HG03521 (cell line): ENCODE measurements at regions not wholly inside any gene's neighbourhood (a gene's known extent, or its start where the extent isn't known, plus 50 kb on each side); places are given as distances from the start of the nearest gene placed in this dataset.

Source experiments
- ATAC-seq: cut with Tn5 transposase; IDR thresholded peaks from one replicate; pipeline ENCODE4 v1.9.1; 2021; ENCODE audit warnings: mild to moderate bottlenecking, moderate library complexity; ENCODE audit not compliant: unreplicated experiment

DNA sequence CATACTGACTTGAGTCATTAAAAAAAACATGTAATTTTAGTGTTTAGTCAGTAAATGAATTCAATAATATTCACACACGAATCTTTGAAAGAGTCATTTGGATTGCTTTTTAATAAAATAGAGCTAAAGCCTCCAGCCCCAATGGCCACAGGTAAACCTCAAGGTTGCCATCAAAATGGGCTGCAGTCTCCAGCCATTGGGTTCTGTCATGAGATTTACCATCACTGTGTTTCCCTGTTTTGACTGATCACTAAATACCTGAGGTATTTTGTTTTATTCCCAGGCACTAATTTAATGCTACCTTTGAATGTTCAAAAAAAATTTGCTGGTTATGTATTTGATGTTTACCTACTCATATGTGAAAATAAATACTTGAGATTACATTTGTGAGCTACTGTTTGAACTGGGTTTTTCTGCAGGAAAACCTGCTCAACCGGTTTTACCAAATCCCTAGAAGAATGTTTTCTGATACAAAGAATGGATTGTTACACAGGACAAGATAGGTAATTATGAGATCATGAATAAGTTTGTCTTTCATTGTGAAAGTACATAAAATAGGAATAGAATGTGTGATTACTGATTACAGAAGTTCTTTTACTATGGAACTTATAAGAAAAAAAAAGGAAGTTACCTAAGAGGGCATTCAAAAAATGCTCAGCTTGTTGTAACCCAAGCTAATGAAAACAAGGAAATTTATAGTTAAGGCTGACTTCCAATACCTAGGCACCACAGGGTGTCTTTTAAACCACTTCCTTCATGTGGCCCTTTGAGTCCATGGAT lies 391.3 kb downstream of the EFNB2 start:
- ATAC-seq, result no peak

DNA sequence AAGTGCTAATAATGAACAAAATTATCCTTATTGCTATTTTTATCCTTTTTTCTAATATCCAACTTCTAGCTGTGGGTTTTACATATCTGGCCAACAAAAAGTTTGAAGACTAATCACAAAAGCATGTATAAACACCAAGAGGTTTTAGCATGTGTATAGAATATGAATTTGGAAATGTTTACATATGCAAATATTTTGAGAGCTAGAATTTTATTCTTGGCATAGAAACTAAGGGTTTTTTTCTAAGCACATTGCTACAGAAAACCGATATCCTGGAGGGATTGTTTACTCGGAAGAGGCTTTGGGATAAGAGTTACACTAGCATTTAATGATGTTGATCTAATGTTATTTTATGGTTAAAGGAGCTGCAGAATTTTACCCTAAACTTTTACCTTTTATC lies 392.1 kb downstream of the EFNB2 start:
- no peak for ATAC-seq

DNA sequence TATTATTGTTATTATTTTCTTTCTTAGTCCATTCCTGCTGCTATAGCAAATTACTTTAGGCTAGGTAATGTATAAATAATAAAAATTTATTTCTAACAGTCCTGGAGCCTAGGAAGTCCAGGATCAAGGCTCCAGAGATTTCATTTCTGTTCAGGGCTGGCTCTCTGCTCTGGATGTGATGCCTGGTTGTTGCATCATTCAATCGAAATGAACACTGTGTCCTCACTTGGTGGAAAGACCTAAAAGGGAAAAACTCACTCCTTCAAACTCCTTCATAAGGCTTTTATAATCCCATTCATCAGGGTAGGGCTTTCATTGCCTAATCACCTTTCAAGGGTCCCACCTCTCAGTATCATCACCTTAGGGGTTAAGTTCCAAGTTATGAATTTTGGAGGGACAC lies 395.0 kb downstream of the EFNB2 start:
- no peak for ATAC-seq

DNA sequence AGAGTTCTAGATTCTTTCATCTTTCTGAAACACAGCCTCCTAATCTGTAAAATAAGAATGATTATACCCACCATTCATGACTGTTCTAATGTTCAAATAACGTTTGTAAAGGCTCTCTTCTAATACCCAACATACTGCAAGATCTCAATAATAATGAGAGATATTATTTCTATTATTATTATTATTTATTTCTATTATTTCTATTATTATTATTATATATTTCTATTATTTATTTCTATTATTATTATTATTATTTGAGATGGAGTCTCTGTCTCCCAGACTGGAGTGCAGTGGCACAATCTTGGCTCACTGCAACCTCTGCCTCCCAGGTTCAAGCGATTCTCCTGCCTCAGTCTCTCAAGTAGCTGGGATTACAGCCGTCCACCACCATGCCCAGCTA lies 395.5 kb downstream of the EFNB2 start:
- no peak for ATAC-seq

DNA sequence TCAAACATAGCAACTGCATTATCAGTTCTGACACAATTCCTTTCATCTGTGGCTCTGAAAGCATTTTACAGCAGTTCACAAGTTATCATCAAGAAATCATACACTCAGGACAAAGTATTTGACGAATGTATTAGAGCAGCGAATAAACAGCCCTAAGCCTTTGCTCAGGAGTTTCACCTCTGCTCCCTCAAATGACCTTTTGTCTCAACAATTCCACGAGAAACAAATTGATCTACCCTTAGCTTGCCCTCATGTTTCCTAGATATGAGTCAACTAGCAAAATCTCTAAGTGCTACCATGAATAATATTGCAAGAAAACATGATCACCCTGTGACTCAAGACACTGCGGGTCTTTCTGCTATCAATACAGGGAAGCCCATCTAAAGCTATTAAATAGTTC lies 396.1 kb downstream of the EFNB2 start:
- ATAC-seq, result no peak

DNA sequence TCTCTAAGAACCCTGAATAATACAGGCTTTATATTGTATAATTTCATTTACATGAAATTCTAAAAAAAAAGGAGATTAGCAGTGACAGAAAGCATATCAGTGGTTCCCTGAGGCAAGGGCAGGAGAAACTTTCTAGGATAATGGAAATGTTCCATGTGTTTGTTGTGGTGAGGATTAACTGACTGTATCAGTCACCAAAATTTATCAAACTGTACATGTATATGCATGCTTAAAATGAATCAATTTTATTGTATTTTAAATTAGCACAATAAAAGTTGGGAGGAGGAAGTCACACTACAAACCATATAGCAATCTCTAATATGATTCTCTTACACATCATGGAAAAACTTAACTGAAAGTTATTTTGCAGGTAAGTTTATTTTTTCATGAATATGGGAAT lies 396.8 kb downstream of the EFNB2 start:
- ATAC-seq, result no peak

DNA sequence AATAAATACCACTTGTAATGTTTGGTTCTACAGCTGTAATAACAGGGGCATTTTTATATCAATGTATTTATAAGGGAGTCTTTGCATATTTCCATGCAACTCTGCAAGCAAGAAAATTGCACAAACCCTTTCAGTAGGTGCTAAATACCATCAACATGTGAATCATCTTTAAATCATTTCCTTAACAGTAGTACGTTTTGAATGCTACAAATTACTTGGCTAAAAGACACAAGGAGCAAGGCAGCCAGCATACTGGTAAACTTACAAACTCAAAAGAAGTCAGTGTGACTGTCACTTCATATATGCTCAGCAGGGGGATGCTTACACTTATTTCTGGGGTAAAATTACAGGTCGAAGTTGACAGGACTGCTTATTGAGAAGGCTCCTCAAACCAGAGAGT lies 402.4 kb downstream of the EFNB2 start:
- ATAC-seq, result no peak

DNA sequence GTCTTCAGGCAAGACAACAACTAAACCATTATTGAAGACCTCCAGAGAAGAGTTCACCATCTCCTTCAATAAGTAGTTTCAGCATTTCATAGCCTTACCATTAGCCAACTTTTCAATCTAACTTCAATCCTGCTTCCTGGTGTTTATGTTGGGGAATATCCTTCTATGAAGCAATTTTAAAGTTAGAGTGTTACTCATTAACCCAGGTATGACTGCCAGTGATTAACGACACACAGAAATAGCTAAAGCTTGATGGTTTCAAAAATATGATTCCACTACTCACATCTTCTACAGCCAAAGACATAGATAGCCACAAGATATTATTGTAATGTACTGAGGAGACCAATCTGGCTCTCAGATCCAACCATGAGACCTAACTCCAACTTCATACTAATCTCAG lies 403.2 kb downstream of the EFNB2 start:
- ATAC-seq, result no peak

DNA sequence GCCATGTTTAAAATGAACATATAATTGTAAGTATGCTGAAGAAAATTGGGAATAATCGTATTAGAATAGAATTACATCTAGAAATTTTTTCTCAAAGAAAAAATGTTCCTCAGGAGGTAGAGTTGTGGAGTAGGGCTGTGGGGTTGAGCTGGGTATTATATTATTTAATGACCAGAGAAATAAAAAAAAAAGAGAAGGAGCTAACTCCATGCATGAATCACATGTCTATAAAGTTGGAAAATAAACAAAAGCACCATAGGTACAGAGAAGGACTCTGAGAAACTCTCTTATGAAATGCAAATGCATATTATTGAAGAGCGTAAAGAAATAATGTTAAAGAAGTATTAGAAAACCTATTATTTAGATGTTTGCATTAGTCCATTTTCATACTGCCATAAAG lies 405.5 kb downstream of the EFNB2 start:
- no peak for ATAC-seq

DNA sequence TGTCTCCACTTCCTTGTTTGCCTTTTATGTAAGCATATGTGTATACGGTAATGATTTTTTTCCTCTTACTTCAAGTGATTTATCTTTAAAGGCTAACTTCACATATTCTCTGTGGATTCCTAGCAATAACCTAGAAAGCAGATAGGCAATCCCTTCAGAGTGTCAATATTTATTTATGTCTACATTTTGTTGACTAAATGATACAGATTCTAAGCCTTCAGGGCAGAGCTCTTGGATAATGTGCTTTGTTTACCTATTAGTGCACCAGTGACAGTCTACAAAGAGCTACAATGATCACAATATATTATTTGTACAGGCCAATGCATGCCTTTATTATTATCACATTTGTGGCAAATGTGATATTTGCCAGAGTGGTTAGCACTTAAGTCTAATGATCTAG lies 406.2 kb downstream of the EFNB2 start:
- no peak for ATAC-seq

DNA sequence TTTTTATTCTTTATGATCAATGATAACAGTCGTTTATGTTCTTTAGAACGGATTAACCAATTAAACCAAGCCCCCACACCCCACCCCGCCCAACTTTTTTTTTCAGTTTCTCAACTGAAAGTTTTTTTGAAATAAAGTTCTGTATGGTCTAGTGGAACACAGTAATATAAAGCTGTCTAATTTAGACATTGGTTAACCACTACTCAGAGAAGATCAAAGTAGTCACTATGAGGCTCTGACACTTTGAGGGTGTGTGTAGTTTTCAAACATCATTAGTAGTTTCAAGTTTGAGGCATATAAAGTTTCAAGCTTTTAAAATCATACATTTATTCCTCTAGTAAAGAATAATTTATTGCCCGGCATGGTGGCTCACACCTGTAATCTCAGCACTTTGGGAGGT lies 413.2 kb downstream of the EFNB2 start:
- no peak for ATAC-seq

DNA sequence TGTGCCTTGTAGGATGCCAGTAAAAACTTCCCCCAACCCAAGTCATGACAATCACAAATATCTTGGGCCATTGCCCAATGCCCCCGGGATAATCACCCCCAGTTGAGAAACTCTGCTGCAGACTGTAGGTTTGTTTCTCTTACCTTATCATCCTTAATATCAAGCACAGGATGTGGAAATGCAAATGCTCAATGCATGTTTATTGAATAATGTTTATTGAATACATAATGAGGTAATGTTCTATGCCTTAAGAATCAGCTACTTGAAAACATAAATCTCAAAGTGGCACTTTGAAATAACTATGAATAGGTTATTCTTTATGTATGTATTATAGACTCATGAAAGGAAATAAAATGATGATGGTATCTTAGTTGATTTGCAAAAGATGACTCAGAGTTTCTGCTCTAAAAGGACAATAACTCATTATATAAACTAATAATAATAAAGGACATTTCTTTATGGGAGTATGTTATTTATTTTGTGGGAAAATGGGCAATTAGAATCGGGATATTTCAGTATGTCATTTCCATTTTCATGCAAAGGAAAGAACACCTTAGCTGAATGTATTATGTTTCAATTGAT lies 414.2 kb downstream of the EFNB2 start:
- ATAC-seq, result no peak

DNA sequence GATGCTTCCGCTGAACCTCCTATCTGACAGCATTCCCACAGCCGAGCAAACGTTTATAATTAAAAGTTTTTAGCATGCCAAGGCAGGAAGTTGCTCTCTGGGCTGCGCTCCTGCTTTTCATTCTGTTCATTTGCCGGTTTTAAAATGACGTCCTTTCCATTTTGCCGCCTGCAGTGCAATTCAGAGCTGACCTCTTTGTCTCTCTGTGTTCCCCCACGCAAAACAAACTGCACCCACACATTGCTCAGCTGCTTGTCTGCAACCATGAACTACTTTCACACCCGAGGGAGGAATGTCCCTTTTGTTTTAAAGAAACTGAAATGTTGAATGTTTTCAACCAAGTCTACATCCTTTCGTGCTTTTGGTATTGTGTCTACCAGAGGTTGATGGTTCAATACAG lies 416.5 kb downstream of the EFNB2 start:
- no peak for ATAC-seq

DNA sequence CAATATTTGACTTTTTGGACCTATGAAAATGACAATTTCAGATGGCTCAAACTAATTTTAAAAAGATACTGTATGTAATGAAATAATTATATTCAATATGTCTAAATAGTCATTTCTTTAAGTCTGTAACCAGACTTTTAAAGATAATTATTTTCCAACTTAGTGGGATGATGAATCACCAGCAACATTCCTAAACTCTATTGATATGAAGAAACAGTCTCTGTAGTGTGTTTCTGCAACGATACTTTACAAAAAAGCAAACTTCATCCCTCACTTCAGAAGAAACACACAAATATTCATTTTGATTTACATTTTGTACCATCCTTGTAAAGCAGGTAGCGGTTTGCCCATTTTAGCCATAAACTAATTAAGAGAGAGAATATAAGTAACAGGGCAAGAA lies 417.4 kb downstream of the EFNB2 start:
- no peak for ATAC-seq

DNA sequence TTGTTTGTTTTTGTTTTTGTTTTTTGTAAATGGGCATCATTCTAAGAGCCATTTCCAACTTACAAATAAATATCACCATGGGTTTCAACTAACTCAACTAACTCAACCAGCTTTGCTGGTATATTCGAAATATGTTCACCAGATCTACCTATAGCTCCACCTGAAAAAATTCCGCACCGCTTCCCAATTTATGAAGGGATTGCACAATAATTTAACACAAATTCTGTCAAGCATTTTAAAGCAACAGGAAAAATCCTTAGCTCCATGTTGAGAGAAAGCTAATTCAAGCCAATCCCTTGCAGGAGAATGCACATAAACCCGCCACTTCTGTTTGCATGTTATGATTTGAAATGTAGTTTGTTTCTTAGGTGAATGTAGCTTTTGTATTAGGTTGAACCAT lies 417.8 kb downstream of the EFNB2 start:
- ATAC-seq, result no peak

DNA sequence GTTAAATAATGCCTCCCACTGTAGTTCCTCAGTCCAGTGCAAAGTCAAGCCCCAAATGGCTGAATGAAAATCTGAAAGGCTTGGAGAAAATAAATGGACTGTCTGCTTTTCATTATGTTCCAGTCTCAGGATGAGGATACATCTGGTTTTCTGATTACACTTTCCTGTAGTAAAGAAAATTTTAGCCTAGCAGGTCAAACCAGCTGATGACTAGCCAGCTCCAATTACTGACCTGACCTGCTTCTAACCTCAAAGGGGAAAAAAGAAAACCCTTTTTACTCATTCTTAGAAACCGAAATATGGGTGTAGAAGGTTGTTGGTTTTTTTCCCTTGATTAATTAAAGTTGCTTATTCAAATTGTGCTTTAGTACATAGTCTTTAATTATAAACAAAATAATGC lies 418.4 kb downstream of the EFNB2 start:
- ATAC-seq, result no peak

DNA sequence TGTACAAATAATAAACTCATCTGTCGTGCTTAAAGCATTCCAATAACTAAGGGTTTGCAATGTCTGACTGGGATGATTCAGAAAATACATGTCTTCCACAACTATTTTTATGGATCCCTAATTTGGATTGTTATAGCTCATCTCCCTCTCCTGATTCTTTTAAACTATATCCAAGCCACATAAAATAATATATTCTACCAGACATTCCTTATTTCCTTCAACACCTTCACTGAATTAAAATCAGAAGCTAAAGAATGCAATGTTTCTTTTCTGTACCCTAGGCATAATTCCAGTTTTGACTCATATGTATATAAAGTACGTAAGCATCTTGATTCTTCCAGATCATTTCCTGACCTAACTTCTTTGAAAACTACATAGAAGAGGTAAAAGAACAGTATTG lies 420.4 kb downstream of the EFNB2 start:
- no peak for ATAC-seq

DNA sequence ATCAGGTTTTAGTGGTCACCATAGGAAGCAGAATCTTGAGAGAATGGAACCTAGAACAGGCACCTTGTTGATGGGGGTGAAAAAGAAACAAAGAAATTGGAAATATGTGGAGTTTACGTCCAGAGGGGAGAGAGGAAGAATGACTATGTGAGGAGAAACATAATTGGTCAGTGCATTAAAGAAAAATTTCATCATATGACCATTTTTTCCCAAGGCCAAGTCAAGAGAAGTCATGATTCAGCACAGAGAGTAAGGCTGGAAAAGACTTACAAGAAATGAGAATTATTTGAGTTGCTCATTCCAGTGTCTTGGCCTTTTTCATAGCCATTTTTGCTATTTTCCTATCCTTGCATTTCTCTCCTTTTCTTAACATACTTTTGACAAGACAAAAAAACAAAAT lies 421.7 kb downstream of the EFNB2 start:
- no peak for ATAC-seq

DNA sequence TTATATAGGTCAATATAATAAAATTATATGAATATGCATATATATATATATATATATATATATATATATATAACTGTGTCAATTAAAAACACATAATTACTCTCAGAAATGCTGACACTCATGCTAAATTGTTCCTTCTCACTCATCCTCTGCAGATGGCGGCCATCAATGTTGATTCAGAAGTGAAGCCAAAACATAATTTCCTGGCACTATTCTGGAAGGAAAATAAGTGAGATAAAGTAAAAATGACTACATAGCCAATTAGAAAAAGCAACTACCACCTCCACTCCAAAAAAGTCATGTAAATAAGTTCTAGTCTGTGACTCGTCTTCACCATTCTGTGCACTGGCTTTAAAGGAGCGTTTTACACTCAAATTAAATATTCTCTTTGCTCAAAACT lies 423.3 kb downstream of the EFNB2 start:
- ATAC-seq, result no peak

DNA sequence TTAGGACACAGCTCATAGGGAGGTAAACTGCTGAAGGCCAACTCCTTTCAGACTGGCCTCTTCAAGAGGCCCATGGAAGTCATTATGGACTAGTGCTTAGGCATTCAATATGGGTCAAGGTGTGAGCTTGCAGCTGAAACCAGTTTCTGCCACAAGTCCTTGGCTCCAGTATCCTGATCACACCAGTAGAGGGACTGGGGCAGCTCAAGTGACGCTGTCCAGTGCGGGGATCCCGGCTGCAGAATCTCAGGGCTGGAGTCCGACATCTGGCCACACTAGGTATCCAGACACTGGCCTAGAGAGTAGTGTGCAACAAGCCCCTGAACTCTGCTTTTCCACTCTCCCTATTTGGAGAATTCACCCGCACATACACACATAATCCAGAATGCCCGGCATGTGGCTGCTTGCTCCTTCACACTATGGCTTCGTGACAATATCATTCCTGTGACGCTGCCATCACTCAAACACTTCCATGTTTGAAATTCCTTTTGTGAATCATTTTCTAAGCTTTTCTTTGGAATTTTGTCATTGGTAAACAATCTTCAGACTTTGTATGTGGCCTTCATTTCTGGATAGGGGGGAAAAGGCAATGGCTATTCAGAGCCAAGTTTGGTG lies 425.1 kb downstream of the EFNB2 start:
- ATAC-seq, result no peak

DNA sequence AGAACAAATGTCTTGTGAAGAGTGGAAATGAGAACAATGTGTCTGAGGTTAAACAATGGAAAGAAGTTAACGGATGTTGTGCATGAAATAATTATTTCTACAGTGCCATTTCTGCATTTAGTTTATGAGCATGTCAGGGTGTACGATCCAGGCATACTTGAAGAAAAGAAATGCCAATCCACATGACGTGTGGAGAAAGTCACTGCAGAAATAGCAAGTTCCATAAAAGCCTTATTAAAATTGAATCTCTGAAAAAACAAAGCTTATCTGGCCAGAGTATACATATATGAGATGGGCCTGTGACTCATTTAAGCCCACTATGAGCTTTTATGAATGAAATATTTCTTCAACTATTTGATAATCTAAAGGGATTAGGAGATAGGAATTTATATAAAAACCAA lies 426.1 kb downstream of the EFNB2 start:
- ATAC-seq, result no peak

DNA sequence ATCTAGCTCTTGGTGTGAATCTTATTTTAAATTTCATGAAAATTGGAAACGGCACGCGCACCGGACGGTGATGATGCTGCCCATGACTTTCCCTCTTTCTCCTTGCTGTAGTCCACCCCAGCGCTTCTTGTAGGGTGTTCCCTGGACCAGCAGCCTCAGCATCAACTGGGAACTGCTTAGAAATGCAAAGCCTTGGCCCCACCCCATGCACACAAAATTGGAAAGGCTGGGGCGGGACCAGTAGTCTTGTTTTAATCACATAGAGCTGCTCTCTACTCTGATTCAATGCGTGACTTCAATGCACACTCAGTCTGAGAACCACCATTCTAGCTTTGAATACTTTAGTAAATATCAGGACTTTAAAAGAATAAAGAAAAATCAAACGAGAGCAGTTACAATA lies 427.1 kb downstream of the EFNB2 start:
- no peak for ATAC-seq

DNA sequence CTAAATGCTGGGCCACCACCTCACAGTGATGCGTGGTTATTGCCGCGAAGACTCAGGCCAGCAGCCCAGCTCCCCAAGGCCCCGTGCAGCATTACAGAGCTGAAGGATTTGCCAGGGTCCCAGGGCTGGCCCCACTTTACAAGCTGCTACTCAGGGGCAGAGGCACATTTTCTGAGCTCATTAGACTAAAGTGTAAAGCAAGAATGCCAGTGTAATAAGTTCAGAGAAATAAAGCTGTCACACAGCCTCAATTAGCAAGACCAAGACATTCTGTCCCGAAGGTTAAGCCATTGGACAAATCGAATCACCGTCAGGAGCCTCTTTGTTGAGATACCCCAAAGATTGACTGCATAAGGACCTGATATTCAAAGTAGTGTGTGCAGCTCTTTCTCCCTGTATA lies 428.4 kb downstream of the EFNB2 start:
- ATAC-seq, result no peak
